Uterus (tissue), 2 donors: ENCODE measurements at regions not wholly inside any gene's neighbourhood (a gene's known extent, or its start where the extent isn't known, plus 50 kb on each side); places are given as distances from the start of the nearest gene placed in this dataset.

Source experiments
- CTCF ChIP-seq, 4 experiments: fragments of 200-600 bp in 2 of 4; fragments of 450-650 bp in 2 of 4; sonication (generic) in 2 of 4; IDR thresholded peaks; one replicate each; pipeline ENCODE4 v1.5.1; 2016 to 2019; ENCODE audit warnings: antibody characterized with exemption in 4 of 4, mild to moderate bottlenecking in 2 of 4, moderate library complexity in 1 of 4
- POLR2A ChIP-seq, 2 donors: fragments of 450-650 bp; IDR thresholded peaks; one replicate each; pipeline ENCODE4 v1.6.1; 2016; ENCODE audit warnings: antibody characterized with exemption in 2 of 2, mild to moderate bottlenecking in 1 of 2, moderate library complexity in 1 of 2

- TF ChIP-seq CTCF (IDR thresholded peaks at IDR 0.05), result no peak
- no peak for TF ChIP-seq POLR2A (IDR thresholded peaks at IDR 0.05)
Observed at GRCh38 chr18:10055125-10055750, 141.4 kb downstream of the VAPA start.
